Mucosa of stomach (tissue), 1 donor: ENCODE measurements at regions not wholly inside any gene's neighbourhood (a gene's known extent, or its start where the extent isn't known, plus 50 kb on each side); places are given as distances from the start of the nearest gene placed in this dataset.

Source experiments
- H3K27me3 ChIP-seq: one replicate; pipeline ENCODE4 v1.7.0; 2013; ENCODE audit warnings: mild to moderate bottlenecking, low read length; ENCODE audit not compliant: control insufficient read depth, insufficient read depth
- H3K36me3 ChIP-seq: one replicate; pipeline ENCODE4 v1.7.0; 2013; ENCODE audit warnings: low read length; ENCODE audit not compliant: control insufficient read depth, insufficient read depth
- H3K4me1 ChIP-seq: one replicate; pipeline ENCODE4 v1.7.0; 2013; ENCODE audit warnings: mild to moderate bottlenecking, low read length; ENCODE audit not compliant: control insufficient read depth, insufficient read depth
- H3K4me3 ChIP-seq: one replicate; pipeline ENCODE4 v1.7.0; 2013; ENCODE audit warnings: low read length
- H3K9ac ChIP-seq: one replicate; pipeline ENCODE4 v1.7.0; 2013; ENCODE audit warnings: mild to moderate bottlenecking, low read length, moderate library complexity
- H3K9me3 ChIP-seq: one replicate; pipeline ENCODE4 v1.7.0; 2013; ENCODE audit warnings: mild to moderate bottlenecking, low read length, moderate library complexity; ENCODE audit not compliant: control insufficient read depth
- donor health status: Pancreatic carcinoma.

DNA sequence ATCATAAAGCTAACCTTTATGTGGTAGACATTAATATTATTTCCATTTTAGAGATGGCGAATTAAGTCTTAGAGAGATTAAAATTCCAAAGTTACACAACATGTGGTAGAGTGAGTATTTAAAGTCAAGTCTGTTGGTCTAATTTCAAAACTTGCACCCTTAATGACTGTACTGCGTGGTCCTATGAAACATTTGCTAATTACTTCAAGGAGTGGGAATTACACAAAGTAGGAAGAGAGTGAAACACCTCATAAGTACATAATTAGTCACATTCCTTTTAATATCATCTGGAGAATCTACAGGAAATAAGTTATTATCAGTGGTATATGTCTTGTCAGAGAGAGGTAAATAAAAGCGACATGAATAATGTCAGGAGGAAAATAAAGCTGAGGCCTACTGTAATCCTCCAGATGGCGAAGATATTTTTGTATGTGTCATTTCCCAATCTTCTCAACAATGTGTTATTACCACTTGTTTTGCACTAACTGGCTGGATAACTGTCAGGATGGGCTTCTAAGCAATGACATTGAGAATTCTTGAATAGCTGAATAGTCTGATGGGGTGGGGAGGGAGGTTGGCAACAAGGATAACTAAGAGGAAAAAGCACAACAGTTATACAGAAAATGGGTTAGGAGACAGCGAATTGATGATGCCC lies 95.5 kb downstream of the TNFSF18 start:
- no peak overlapping the region for H3K9ac ChIP-seq
- H3K9me3 ChIP-seq = no peaks in the 10 kb centered on the region

DNA sequence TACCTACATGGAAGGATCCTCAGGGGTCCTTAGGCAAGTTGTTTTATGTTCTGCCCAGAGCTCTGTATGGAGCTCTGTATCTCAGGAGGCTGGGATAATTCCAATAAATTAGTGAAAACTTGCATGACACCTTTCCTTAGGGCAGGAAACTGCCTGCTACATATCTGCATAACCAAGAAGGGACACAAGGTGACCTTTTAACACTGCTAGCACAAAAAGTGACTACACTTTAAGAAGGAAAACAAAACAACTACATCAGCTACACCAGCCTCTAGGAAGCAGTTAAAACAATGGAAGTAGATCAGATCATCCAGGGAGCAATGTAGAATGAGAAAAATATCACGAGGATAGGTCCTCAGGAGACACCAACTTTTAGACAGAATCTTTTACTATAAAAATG lies 93.9 kb downstream of the TNFSF18 start:
- Histone ChIP-seq H3K4me1 (peaks cover under 1% of the 10 kb centered on the region), H3K4me3 (no peak overlapping the region), H3K27me3 (peaks cover 36% of the 10 kb centered on the region), H3K36me3 (no peaks in the 10 kb centered on the region), H3K9ac (no peak overlapping the region), H3K9me3 (no peaks in the 10 kb centered on the region)

More for the DNA sequence above, 95.5 kb downstream of the TNFSF18 start:
- H3K4me1 ChIP-seq = peaks cover 4% of the 10 kb centered on the region
- H3K27me3 ChIP-seq = peaks cover 51% of the 10 kb centered on the region
- H3K4me3 ChIP-seq = no peak overlapping the region
- H3K36me3 ChIP-seq = no peaks in the 10 kb centered on the region

DNA sequence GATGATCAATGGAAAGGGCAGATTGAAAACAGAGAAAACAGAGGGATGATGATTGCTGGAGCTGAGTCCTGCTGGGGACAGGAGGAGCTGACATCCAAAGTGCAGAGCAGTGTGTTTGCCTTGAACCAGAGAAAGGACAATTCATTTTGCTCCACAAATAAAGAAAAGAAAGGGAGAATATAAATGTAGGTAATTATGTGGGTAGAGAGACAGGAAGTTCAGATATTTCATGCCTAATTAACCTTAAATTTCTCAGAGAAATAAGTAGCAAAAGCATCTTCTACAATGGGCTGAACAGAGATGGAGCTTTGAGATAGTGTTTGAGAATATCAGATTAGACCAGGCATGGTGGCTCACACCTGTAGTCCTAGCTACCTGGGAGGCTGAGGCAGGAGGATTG lies 93.2 kb downstream of the TNFSF18 start:
- peaks cover 34% of the 10 kb centered on the region for H3K27me3 ChIP-seq
- H3K4me3 ChIP-seq = no peak overlapping the region
- no peaks in the 10 kb centered on the region for H3K36me3 ChIP-seq
- no peaks in the 10 kb centered on the region for H3K4me1 ChIP-seq
- no peak overlapping the region for H3K9ac ChIP-seq
- H3K9me3 ChIP-seq = no peaks in the 10 kb centered on the region

DNA sequence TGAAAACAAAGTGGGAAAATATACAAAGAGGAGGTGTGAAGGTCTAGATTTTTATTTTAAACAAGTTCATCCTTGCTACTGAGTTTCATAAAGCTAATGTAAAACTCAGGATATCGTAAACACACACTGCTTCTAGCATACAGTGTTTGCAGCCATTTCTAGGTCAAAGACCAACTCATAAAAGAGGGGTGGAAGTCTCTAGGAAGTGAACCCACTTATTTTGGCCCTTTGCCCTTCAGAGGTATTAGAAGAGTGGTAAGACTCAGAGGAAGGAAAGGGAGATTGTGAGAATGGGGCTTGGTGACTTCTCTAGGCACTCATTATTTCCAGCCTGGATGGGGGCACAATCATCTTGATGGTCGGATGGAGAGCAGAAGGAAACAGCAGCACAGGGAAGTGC lies 91.2 kb downstream of the TNFSF18 start:
- Histone ChIP-seq H3K36me3 (no peaks in the 10 kb centered on the region), H3K4me1 (peaks cover 2% of the 10 kb centered on the region), H3K27me3 (peaks cover 25% of the 10 kb centered on the region), H3K9ac (no peak overlapping the region), H3K9me3 (no peaks in the 10 kb centered on the region), H3K4me3 (no peak overlapping the region)

DNA sequence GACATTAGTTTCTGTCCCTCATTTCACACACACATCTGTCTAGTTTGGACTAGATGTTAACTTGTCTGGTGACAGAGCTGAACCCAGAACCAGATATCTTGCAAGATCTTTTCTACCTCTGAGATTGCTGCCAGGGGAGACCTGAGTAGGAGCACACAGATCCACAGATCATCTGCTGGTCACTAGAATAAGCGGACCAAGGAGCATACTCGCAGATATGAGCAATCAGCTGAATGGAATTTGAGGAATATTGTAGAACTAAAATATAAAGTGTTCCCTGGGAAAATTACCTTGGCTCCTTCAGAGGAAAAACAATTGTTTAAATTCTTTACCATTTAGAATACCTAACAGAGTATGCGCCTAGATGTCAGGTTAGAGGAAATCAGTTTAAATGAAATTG lies 90.7 kb downstream of the TNFSF18 start:
- peaks cover 3% of the 10 kb centered on the region for H3K4me1 ChIP-seq
- H3K27me3 ChIP-seq = peaks cover 21% of the 10 kb centered on the region
- no peak overlapping the region for H3K9ac ChIP-seq
- H3K9me3 ChIP-seq = no peaks in the 10 kb centered on the region
- H3K36me3 ChIP-seq = no peaks in the 10 kb centered on the region
- no peak overlapping the region for H3K4me3 ChIP-seq

DNA sequence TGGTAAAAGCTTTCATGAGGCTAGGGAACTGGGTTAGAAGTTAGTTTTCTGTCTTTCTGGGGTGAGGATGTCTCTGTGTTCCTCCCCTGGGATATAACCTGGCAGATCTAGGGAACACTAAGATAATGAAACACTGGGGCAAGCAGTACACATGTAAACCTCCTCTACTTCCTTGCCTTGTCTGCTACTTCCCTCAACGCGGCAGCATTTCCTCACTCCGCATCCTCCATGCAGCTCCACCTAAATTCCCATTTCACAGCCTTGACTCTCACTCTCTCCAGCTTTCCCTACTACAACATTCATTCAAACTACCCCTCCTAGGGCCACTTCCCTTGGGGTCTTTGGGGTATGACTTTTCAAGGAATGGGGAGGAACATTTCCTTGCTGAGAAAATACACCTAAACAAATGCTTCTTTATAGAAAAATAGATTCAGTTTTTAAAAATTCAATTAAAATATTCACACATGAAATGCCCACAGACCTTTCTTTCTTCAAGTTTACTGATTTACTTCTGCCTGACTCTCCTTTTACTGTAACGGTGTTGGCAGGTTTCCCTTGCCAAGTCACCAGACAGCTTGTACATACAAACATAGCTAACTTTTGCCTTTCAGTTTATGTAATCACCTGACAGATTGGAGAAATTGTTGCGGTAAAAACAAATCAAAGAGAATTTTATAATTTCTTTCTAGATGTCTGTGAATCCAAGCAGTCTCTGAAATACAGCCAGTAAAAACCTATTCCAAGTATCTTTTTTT lies 90.1 kb downstream of the TNFSF18 start:
- H3K27me3 ChIP-seq = peaks cover 20% of the 10 kb centered on the region
- no peak overlapping the region for H3K9ac ChIP-seq
- H3K9me3 ChIP-seq = no peaks in the 10 kb centered on the region
- H3K4me3 ChIP-seq = no peak overlapping the region
- H3K36me3 ChIP-seq = no peaks in the 10 kb centered on the region
- H3K4me1 ChIP-seq = peaks cover 3% of the 10 kb centered on the region

DNA sequence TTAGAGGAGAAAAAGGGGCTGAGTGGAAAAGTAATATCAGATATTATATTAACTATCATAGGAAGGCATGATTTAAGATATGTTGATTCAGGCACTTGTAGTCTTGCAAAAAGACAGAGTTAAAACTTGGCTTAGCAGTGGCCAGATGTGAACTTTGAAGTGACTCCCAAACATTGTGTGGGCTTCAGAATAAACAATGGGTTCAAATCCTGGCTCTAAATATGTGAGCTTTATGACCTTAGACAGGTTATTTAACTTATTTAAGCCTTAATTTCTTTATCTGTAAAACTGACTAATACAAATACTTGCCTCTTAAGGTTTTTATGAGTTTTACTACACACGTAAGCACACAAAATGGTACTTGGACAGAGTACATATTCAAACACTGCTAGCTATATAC lies 85.9 kb downstream of the TNFSF18 start:
- Histone ChIP-seq H3K9me3 (no peaks in the 10 kb centered on the region), H3K4me3 (no peak overlapping the region), H3K4me1 (peaks cover 3% of the 10 kb centered on the region), H3K36me3 (no peaks in the 10 kb centered on the region), H3K27me3 (no peaks in the 10 kb centered on the region), H3K9ac (no peak overlapping the region)

DNA sequence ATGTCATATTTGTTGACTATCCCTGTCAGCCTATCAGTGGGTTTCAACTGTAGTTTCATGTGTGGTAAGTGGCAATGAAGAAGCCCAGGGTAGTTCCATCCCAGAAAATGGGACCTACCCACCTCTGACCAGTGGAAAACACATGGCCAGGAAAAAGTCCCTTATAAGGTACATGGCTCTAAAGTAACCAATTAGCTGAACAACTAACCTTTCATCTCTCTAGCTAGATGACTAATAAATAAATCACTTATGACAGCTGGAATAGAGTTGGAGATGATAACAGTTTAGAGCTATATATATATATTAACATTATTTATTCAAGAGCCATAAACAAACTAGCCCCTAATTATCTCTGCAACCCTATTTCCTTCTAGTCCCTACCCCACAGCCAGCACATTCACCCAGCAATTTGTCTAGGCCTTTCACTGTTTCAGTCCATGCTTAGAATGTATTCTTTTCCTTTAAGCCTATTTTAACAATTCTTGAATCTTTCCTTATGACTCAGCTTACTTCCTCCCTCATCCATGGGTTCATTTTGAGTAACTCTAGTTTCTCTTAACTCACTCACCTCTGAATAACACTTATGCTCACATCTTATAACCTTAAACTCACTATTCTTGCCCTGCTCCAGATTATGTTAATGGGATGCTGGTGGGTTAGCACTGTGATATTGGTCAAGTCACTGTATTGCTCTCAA lies 83.7 kb downstream of the TNFSF18 start:
- Histone ChIP-seq H3K9ac (no peak overlapping the region), H3K4me1 (peaks cover 3% of the 10 kb centered on the region), H3K4me3 (no peak overlapping the region), H3K27me3 (no peaks in the 10 kb centered on the region), H3K9me3 (no peaks in the 10 kb centered on the region), H3K36me3 (no peaks in the 10 kb centered on the region)

DNA sequence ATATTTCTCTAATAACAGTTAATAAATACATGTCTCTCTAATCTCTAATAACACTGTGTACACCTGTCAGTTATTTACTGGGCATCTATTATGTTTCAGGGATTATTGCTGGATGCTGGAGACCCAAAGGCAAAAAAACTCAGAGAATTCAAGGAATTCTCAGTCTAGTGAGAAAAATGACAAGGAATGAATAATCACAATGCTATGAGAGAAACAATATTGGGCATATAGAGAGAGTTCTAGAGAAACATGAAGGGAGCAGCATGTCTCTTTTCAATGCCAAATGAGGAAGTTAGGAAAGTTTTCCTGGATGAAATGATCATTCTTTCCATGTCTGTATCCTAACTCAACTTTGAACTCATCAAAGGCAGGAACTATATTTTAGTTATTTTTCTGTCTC lies 82.8 kb downstream of the TNFSF18 start:
- peaks cover 3% of the 10 kb centered on the region for H3K4me1 ChIP-seq

DNA sequence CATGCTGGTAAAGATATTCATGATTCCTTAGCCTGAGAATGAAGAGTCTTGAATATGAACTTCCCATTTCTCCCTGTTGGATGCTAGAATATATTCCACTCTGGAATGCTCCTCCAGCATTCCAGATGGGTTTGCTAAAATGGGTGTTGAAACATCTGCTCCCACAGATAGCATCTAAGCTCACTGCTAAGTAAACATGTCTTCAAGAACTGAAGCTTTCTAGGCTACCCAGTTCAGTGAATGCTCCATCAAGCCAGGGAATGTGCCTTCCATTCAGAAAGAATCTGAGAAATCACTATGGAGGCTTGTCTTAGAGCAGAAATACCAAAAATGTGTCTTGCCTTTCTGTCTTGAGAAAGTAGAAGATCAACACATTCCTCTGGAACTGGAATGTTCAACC lies 81.1 kb downstream of the TNFSF18 start:
- peaks cover under 1% of the 10 kb centered on the region for H3K4me1 ChIP-seq
- H3K9me3 ChIP-seq = no peaks in the 10 kb centered on the region
- H3K27me3 ChIP-seq = no peaks in the 10 kb centered on the region
- H3K4me3 ChIP-seq = no peak overlapping the region
- H3K36me3 ChIP-seq = no peaks in the 10 kb centered on the region
- no peak overlapping the region for H3K9ac ChIP-seq

More for the DNA sequence above, 82.8 kb downstream of the TNFSF18 start:
- Histone ChIP-seq H3K36me3 (no peaks in the 10 kb centered on the region), H3K9ac (no peak overlapping the region), H3K4me3 (no peak overlapping the region), H3K27me3 (no peaks in the 10 kb centered on the region), H3K9me3 (no peaks in the 10 kb centered on the region)

DNA sequence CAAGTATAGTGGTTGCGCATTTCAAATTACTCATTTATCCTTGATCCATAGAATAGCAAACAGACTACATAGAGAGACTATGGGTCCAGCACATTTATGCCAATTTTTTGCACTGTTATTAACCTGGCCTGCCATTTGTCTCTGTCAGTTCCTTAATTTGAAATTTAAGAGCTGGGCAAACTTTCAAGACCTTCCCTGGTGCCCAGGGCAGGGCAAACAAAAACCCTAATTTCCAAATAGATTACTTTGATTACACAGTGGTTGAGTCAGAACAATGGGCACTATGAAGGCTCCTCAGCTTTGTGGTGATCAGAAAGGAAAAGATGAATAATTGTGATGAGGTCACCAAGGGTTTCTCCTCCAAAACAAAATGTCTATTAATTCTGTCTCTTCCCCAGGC lies 80.6 kb downstream of the TNFSF18 start:
- Histone ChIP-seq H3K36me3 (no peaks in the 10 kb centered on the region), H3K4me3 (no peak overlapping the region), H3K9ac (no peak overlapping the region), H3K9me3 (no peaks in the 10 kb centered on the region), H3K4me1 (no peaks in the 10 kb centered on the region), H3K27me3 (no peaks in the 10 kb centered on the region)

DNA sequence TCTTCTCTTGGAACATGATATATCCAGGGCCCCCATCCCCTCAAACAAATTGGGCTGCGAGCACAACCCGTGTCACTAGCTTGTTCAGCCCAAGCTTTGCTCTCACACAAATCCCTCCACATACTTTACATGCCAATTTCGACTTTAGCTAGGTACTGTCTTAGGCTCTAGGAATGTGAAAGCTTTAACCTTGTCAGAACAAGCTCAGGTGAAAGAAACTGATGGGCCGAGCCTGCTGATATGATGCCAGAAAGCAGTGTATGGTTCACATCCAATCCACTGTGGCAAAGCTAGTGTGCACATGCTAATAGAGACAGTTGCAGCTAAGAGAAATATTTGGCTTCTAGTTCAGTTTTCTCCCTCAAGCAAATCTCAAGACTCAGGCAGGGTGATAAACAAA lies 79.5 kb downstream of the TNFSF18 start:
- Histone ChIP-seq H3K27me3 (no peaks in the 10 kb centered on the region), H3K9me3 (no peaks in the 10 kb centered on the region), H3K9ac (no peak overlapping the region), H3K4me1 (peaks cover 9% of the 10 kb centered on the region), H3K36me3 (no peaks in the 10 kb centered on the region), H3K4me3 (no peak overlapping the region)
